DND-41 (cell line): ENCODE measurements at regions not wholly inside any gene's neighbourhood (a gene's known extent, or its start where the extent isn't known, plus 50 kb on each side); places are given as distances from the start of the nearest gene placed in this dataset.

ENCODE experiments used
- EZH2 ChIP-seq: IDR thresholded peaks from 3 replicates; pipeline ENCODE4 v1.6.1; 2012; ENCODE audit warnings: borderline replicate concordance, low read depth, mild to moderate bottlenecking, moderate library complexity, low read length, inconsistent platforms; ENCODE audit not compliant: severe bottlenecking
- TF ChIP-seq, protein P1 (sequence below): IDR thresholded peaks from 2 replicates; pipeline ENCODE4 v1.5.1; 2012; ENCODE audit warnings: borderline replicate concordance, low read length, moderate library complexity, mild to moderate bottlenecking; ENCODE audit not compliant: poor library complexity, severe bottlenecking; ENCODE audit errors: extremely low read depth

DNA sequence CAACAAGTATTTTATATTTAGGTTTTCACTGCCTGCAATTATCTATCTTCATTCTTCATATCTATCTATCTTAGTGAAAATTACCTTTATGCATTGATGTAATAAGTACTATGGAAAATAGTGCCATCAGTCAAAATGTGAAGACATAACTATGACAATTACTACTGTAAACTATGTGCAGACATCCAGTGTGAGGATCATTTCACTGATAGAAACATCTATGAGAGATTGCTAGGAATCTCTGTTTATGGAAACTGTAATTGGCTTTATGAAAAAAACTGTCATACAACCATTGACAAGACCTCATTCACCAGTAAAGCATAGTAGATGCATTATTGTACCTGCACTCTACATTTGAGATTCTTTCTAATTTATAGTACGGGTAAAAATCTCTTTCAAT is 401.0 kb downstream of the PMP22 start:
- TF ChIP-seq, protein P1, sequence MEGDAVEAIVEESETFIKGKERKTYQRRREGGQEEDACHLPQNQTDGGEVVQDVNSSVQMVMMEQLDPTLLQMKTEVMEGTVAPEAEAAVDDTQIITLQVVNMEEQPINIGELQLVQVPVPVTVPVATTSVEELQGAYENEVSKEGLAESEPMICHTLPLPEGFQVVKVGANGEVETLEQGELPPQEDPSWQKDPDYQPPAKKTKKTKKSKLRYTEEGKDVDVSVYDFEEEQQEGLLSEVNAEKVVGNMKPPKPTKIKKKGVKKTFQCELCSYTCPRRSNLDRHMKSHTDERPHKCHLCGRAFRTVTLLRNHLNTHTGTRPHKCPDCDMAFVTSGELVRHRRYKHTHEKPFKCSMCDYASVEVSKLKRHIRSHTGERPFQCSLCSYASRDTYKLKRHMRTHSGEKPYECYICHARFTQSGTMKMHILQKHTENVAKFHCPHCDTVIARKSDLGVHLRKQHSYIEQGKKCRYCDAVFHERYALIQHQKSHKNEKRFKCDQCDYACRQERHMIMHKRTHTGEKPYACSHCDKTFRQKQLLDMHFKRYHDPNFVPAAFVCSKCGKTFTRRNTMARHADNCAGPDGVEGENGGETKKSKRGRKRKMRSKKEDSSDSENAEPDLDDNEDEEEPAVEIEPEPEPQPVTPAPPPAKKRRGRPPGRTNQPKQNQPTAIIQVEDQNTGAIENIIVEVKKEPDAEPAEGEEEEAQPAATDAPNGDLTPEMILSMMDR, result no peak
- no peak for TF ChIP-seq EZH2
